ENCODE measurements at regions not wholly inside any gene's neighbourhood (a gene's known extent, or its start where the extent isn't known, plus 50 kb on each side); places are given as distances from the start of the nearest gene placed in this dataset.

- no peak for DNase-seq (ENCODE audit: low read depth)
These were observed 932.1 kb upstream of the LCORL start for GRCh38 chr4:18953613-18954012.

- DNase-seq (ENCODE audit: low read depth): no peak
These were observed 923.9 kb upstream of the LCORL start for GRCh38 chr4:18945464-18945863.

GRCh38 chr4:18942874-18943273 lies 921.3 kb upstream of the LCORL start:
- DNase-seq (ENCODE audit: low read depth): no peak

GRCh38 chr4:18938343-18939099 lies 917.0 kb upstream of the LCORL start:
- no peak for DNase-seq (ENCODE audit: low read depth)

GRCh38 chr4:18937746-18938145 lies 916.2 kb upstream of the LCORL start:
- DNase-seq (ENCODE audit: low read depth): no peak

- DNase-seq (ENCODE audit: low read depth): no peak
These were observed 915.5 kb upstream of the LCORL start for GRCh38 chr4:18937080-18937479.

- no peak for DNase-seq (ENCODE audit: low read depth)
These were observed 914.2 kb upstream of the LCORL start for GRCh38 chr4:18935659-18936345.

- no peak for DNase-seq (ENCODE audit: low read depth)
These were observed 912.6 kb upstream of the LCORL start for GRCh38 chr4:18934197-18934596.

GRCh38 chr4:18932730-18933339 lies 911.3 kb upstream of the LCORL start:
- no peak for DNase-seq (ENCODE audit: low read depth)

GRCh38 chr4:18931643-18932377 lies 910.3 kb upstream of the LCORL start:
- DNase-seq (ENCODE audit: low read depth): no peak

GRCh38 chr4:18930487-18930886 lies 908.9 kb upstream of the LCORL start:
- DNase-seq (ENCODE audit: low read depth): no peak

GRCh38 chr4:18923496-18924161 lies 902.1 kb upstream of the LCORL start:
- DNase-seq (ENCODE audit: low read depth): no peak

GRCh38 chr4:18917689-18918088 lies 896.1 kb upstream of the LCORL start:
- no peak for DNase-seq (ENCODE audit: low read depth)

GRCh38 chr4:18914182-18914581 lies 892.6 kb upstream of the LCORL start:
- no peak for DNase-seq (ENCODE audit: low read depth)

- no peak for DNase-seq (ENCODE audit: low read depth)
These were observed 873.4 kb upstream of the LCORL start for GRCh38 chr4:18894928-18895327.

GRCh38 chr4:18882468-18882867 lies 860.9 kb upstream of the LCORL start:
- DNase-seq (ENCODE audit: low read depth): peak; percentile 3

GRCh38 chr4:18881556-18881955 lies 860.0 kb upstream of the LCORL start:
- no peak for DNase-seq (ENCODE audit: low read depth)

GRCh38 chr4:18880871-18881270 lies 859.3 kb upstream of the LCORL start:
- no peak for DNase-seq (ENCODE audit: low read depth)

- no peak for DNase-seq (ENCODE audit: low read depth)
These were observed 857.0 kb upstream of the LCORL start for GRCh38 chr4:18878561-18878960.

- no peak for DNase-seq (ENCODE audit: low read depth)
These were observed 847.6 kb upstream of the LCORL start for GRCh38 chr4:18869166-18869565.

- DNase-seq (ENCODE audit: low read depth): no peak
These were observed 839.4 kb upstream of the LCORL start for GRCh38 chr4:18860836-18861530.
